ENCODE measurements at regions not wholly inside any gene's neighbourhood (a gene's known extent, or its start where the extent isn't known, plus 50 kb on each side); places are given as distances from the start of the nearest gene placed in this dataset.
"Not testable (repeated sequence)": the region's sequence is repeated elsewhere in the genome, so short reads cannot be mapped to it uniquely, and the experiment has no call there.

DNA sequence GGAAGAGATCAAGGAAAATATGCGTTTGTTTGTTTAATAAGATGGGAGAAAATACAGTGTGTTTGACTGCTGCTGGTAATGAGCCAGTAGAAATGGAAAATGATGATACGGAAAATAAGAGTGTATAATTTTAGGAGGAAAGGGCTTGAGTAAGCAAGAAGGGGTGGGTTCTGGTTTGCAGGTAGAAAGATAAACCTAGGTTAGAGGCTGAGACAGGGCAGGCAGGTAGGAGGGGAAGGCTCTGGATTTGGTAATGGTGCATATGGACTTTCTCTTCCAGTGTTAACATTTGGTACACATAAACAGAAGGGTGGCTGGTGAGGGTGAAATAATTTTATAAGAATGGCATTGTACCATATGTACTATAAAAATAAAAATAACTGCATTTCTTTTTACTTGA lies 84.4 kb downstream of the SRGAP2 start:
- TF ChIP-seq POLR2A, TAF1, POLR2AphosphoS5 (IDR thresholded peaks at IDR 0.05; ENCODE audit: low read depth, low read length): not testable (repeated sequence)
